ENCODE measurements at regions not wholly inside any gene's neighbourhood (a gene's known extent, or its start where the extent isn't known, plus 50 kb on each side); places are given as distances from the start of the nearest gene placed in this dataset.

DNA sequence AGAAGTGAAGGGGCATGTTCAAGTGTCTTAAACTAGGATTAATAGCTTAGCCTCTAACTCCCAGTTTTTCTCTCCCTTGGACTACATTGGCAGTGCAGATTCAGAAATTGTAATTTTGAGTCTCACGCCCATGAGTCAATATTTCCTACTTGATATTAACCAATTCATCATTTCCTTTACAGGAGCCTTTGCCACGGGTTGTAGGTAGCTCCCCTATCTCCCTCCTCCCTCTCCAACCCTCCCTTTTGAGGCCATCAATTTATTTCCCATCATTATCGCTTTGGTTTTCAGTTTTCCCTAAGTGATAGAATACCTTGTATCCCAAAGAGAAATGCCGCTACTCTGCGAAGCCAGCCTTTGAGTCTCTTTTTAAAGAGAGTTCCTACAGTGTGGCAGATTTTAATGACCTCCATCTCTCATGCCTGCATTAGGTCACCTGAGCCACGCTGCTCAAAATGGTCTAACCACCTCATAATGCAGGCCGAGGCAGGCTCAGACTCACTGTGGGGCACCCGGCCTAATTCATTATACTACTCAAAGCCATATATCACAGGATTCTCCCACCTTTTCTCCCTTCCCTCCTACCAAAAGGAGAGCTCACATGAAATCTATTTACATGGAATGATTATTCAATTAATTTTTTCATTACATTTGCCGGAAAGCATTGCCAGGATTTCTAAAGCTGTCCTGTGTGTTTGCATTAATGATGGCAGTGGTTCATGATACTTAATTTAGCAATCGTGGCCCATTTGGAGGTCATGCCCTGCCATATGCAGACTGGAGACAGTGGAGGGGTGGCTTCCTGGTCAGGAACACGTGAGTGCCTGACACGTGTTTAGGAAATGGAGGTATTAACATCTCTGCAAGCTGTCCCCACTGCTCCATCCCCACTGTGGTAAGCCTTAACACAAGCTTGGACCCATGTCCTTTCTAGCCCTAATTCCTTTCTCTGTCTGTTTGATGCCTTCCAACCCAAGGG is 448.2 kb upstream of the AUTS2 start:
- DNase-seq = no peak

DNA sequence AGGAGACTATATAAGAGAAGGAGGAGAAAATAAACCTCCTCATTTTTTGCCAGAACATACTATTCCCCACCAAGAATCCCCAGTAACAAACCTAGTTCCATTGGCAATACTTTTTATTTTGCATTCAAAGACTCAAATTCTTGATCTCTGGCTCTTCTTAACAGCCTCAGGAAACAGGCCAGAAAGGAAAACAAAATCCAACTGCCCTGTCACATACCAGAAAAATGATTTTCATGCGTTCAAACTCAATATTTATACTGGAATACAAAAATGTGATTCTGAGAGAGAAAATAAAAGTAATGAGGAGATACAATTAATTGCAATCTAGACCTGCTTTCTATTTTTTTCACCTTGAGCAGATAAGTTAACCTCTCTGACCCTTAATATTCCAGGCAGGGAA is 435.9 kb upstream of the AUTS2 start:
- no peak for DNase-seq

- no peak for DNase-seq
Observed at GRCh38 chr7:69162931-69163670, 435.2 kb upstream of the AUTS2 start.

- no peak for DNase-seq
Observed at GRCh38 chr7:69166979-69167516, 431.2 kb upstream of the AUTS2 start.

- no peak for DNase-seq
Observed at GRCh38 chr7:69169386-69169785, 428.9 kb upstream of the AUTS2 start.

DNA sequence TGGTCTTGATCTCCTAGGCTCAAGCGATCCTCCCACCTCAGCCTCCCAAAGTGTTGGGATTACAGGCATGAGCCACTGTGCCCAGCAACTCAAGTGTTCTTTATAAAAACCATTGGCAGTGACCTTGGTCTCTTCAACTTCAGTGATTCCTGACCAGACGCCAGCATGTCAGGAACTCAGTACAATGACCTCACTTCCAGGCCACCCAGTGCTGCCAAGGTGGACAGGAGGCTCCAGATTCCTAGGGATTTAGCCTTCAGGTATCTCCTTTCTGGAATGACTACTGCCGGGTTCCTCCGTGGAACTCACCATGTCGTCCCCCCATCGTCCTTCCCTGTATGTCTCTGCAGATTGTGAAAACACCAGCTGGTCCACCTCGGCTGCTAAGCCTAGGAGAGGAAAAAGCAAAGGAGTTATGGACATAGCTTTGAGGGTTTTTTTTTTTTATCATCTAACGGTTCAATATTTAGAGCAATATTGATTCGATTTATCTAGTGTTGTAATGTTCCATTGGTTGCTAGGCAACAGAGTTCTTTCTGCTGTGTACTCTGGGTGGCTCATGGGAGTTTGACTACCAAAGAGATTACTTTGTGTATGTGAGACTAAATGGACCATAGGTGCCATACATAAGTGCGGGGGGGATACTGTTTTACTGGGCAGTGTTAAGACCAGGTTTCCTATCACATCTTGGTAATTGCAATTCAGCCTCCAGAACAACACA is 425.8 kb upstream of the AUTS2 start:
- no peak for DNase-seq

DNA sequence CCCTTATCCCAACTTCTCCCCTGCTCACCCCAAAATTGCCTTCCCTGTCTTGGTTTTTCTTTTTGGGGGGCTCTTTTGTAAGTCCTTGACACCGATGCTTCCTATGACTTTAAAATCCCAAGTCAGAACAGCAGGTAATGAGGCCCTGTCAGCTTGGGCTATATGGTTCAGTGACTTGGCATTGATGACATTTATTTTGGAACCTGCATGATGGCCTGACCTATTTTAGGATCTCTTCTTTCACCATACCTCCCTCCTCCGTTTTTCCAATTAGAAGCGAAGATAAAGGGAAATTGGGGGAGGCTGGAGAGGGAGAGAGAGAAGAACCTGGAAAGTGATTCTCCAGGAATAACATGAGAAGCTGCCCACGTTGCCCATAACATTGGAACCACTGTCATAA is 424.9 kb upstream of the AUTS2 start:
- DNase-seq = no peak

GRCh38 chr7:69173846-69174245 is 424.4 kb upstream of the AUTS2 start:
- DNase-seq = no peak

- no peak for DNase-seq
Observed at GRCh38 chr7:69176841-69177240, 421.4 kb upstream of the AUTS2 start.

DNA sequence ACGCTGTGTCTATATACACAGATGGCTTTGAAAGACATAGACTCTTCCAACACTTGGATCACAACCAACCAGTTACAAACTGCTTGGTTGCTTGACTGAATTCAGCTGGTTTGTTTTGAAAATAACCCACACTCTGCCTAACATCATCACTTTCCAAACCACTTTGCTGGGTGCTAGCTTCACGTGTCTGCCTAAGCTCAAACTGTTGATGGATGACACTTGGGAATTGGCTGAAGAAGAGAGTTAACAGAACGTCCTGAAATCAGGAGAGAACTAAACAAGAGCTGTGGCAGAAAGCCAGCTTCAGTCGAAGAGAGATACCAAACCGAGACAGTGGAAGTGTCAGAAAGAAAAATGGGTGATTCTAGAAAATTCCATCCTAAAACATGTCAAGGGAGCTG is 420.8 kb upstream of the AUTS2 start:
- DNase-seq = no peak

- DNase-seq = no peak
Observed at GRCh38 chr7:69177941-69178494, 420.3 kb upstream of the AUTS2 start.

DNA sequence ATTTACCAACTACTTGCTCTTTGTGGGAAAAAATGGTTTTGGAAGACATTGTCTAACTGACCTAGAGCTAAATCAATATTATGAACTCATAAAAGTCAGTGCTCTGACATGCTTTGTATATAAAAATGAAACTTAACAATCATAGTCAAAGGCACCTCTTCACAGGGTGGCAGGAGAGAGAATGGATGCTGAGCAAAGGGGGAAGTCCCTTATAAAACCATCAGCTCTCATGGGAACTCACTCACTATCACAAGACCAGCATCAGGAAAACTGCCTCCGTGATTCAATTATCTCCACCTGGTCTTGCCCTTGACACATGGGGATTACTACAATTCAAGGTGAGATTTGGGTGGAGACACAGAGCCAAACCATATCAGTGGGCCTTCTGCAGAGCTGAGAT is 417.6 kb upstream of the AUTS2 start:
- DNase-seq = no peak

- no peak for DNase-seq
Observed at GRCh38 chr7:69182596-69183467, 415.4 kb upstream of the AUTS2 start.

- DNase-seq = peak in 1 of 2 donors; percentile 2
Observed at GRCh38 chr7:69184339-69184738, 413.9 kb upstream of the AUTS2 start.

DNA sequence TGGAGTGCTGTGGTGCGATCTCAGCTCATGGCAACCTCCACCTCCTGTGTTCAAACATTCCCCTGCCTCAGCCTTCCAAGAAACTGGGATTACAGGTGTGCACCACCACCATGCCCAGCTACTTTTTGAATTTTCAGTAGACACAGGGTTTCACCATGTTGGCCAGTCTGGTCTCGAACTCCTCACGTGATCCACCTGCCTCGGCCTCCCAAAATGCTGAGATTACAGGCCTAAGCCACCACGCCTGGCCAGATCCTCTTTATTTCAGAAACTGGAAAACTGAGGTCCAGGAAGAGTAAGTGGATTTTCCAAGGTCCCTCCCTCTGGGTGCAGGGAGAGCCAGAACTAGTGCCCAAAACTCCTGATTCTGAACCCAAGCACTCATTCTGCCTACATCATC is 413.1 kb upstream of the AUTS2 start:
- DNase-seq = no peak

DNA sequence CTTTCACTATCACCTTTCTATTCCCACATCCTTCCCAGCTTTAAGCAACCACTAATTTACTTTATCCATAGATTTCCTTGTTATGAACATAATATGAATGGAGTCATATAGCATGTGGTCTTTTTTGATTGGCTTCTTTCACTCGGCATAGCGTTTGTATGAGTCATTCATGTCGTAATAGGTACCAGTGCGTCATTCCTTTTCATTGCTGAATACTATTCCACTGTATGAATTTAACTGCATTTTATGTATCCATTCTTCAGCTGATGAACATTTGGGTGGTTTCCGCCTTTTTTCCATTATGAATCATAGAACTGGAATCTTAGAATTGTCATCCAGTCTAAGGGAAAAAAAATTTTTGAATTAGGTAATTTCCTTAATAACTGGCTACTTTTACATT is 411.3 kb upstream of the AUTS2 start:
- no peak for DNase-seq

GRCh38 chr7:69187824-69188333 is 410.4 kb upstream of the AUTS2 start:
- DNase-seq = no peak

DNA sequence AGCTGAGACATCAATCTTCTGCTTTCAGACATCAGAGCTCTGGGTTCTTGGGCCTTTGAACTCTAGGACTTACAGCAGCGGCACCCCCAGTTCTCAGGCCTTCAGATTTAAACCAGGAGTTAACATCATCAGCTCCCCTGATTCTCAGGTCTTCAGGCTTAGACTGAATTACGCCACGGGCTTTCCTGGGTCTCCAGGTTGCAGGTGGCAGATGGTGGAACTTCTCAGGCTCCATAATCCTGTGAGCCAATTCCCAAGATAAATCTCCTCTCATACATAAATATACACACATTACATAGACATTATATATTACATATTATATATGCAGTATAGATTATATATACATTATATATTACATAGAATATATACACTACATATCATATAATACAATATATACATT is 408.9 kb upstream of the AUTS2 start:
- no peak for DNase-seq

DNA sequence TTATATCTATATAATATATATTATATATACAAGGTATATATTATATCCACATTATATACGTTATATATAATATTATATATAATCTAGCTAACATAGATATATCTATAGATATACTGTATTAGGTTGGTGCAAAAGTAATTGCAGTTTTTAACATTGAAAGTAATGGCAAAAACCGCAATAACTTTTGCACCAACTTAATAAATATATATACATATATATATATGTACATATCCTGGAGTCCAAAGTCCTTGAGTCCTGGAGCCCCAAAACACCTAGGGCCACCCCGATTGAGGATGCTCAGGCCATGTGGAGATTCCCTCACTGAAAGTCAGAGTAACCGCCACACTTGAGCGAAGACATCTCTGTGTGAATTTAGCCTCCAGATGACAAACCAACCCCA is 408.2 kb upstream of the AUTS2 start:
- DNase-seq = no peak

GRCh38 chr7:69190763-69191162 is 407.5 kb upstream of the AUTS2 start:
- DNase-seq = no peak

DNA sequence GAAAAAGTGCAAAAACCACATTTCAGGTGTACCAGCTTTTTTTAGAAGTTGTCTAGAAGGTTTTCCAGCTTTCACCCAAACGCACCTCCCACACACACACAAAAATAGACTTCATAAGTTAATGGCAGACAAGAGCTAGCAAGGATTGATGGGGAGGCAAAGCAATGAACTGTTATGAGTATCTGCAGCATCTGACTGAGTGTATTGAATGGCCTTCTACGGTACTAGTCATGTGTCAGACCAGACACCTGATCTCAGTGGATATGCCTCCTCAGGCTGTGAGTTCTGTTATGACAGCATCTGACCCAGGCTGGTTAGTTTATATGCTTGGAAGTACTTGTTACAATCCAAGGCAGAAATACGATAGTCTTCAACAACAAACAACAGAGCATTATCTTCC is 406.1 kb upstream of the AUTS2 start:
- DNase-seq = no peak

DNA sequence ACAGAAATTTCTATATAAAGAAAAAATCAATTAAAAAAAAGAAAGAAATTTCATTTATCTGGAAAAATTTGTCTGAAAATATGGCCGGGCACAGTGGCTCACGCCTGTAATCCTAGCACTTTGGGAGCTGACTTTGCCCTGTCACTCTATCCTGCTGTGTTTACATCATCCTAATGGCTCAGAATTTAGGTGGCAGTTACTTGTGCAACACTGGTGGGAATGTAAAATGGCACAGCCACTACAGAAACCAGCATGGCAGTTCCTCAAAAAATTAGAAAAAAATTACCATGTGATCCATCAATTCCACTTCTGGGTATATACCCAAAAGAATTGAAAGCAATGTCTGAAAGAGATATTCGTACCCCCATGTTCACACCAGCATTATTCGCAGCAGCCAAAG is 405.2 kb upstream of the AUTS2 start:
- DNase-seq = no peak

All from CD4-positive, alpha-beta T cell treated with Interleukin-1 beta for 1 hour (primary cell).